Lower leg skin (tissue), 4 donors: ENCODE measurements at regions not wholly inside any gene's neighbourhood (a gene's known extent, or its start where the extent isn't known, plus 50 kb on each side); places are given as distances from the start of the nearest gene placed in this dataset.

Experiments used
- DNase-seq, 2 donors: peaks; one replicate each; pipeline ENCODE4 v3.0.0-alpha.2; 2019; ENCODE audit warnings: low spot score in 2 of 2
- H3K4me3 ChIP-seq: fragments of 200-600 bp; sonication (generic); 2 replicates; pipeline ENCODE4 v1.5.1; 2017; ENCODE audit warnings: mild to moderate bottlenecking, low read depth; ENCODE audit not compliant: poor library complexity, severe bottlenecking
- POLR2A ChIP-seq, 2 donors: fragments of 450-650 bp; IDR thresholded peaks; one replicate each; pipeline ENCODE4 v1.6.1; 2016 to 2017; ENCODE audit warnings: antibody characterized with exemption in 2 of 2, mild to moderate bottlenecking in 1 of 2, moderate library complexity in 1 of 2
- WGBS, 2 donors: methylation state at CpG; one replicate each; pipeline ENCODE4 v1.1.5; 2018; 5-methylcytosine and 5-hydroxymethylcytosine counted together
- intact Hi-C: fragments of 100-400 bp; cut with DNase I; formaldehyde crosslinking; loops from one replicate; pipeline ENCODE4 v1.15.0; 2023; ENCODE audit warnings: low total_unique reads
- TF ChIP-seq, protein P1 (sequence below), 3 donors: fragments of 450-650 bp; IDR thresholded peaks; one replicate each; pipeline ENCODE4 v1.5.1; 2016; ENCODE audit warnings: antibody characterized with exemption in 3 of 3, mild to moderate bottlenecking in 3 of 3, moderate library complexity in 2 of 3

DNA sequence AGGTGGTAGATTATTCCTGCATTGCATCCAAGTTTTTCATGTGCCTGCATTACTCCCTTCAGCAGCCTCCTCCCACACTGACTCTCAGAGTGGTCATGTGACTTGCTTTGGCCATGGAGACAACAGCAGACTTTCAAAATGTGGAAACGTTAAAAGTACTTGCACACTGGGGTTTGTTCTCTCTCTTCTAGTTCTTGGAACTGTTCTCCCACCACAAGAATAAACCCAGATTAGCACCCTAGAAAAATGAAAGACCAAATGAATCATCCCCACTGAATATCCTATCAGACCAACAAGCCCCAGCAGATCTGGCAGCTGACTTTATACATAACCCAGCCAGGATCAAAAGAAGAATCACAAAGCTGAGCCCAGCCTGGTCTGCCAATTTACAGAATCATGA lies 398.5 kb downstream of the VPS13C start:
- intact Hi-C loops, result no loop called here

DNA sequence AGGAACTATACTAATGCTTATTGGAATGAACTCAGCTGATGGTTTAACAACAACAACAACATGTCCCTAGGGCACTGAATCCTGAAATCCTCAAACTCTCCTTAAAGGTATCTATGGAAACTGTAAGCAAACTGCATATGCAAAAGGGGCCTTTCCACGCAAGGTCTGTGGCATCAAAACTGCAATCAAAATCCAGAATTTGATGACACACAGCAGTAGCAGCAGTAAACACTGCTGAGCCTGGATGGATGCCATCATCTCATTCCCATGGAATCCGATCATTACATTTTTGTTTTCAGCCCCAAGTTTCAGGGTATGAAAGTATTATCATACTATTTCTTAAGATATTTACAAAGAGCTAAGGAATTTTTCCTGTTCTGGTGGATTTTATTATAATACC lies 399.7 kb downstream of the VPS13C start:
- TF ChIP-seq, protein P1, sequence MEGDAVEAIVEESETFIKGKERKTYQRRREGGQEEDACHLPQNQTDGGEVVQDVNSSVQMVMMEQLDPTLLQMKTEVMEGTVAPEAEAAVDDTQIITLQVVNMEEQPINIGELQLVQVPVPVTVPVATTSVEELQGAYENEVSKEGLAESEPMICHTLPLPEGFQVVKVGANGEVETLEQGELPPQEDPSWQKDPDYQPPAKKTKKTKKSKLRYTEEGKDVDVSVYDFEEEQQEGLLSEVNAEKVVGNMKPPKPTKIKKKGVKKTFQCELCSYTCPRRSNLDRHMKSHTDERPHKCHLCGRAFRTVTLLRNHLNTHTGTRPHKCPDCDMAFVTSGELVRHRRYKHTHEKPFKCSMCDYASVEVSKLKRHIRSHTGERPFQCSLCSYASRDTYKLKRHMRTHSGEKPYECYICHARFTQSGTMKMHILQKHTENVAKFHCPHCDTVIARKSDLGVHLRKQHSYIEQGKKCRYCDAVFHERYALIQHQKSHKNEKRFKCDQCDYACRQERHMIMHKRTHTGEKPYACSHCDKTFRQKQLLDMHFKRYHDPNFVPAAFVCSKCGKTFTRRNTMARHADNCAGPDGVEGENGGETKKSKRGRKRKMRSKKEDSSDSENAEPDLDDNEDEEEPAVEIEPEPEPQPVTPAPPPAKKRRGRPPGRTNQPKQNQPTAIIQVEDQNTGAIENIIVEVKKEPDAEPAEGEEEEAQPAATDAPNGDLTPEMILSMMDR (IDR thresholded peaks at IDR 0.05), result no peak
- TF ChIP-seq POLR2A (IDR thresholded peaks at IDR 0.05), result no peak
- WGBS, 2 donors, result 32 to 51% methylated on average over 2 of the region's 2 CpGs
- DNase-seq, result peak in 1 of 2 donors; percentile 80
- intact Hi-C loops, result no loop called here
- H3K4me3 ChIP-seq, result no peak overlapping the region

More for the DNA sequence above, 398.5 kb downstream of the VPS13C start:
- TF ChIP-seq POLR2A (IDR thresholded peaks at IDR 0.05), result no peak
- TF ChIP-seq, protein P1 (IDR thresholded peaks at IDR 0.05), result no peak
- peak in 1 of 2 donors; percentile 66 for DNase-seq
- WGBS, 2 donors, result 13 to 32% methylated on average over 1 of the region's 1 CpG
- no peak overlapping the region for H3K4me3 ChIP-seq

DNA sequence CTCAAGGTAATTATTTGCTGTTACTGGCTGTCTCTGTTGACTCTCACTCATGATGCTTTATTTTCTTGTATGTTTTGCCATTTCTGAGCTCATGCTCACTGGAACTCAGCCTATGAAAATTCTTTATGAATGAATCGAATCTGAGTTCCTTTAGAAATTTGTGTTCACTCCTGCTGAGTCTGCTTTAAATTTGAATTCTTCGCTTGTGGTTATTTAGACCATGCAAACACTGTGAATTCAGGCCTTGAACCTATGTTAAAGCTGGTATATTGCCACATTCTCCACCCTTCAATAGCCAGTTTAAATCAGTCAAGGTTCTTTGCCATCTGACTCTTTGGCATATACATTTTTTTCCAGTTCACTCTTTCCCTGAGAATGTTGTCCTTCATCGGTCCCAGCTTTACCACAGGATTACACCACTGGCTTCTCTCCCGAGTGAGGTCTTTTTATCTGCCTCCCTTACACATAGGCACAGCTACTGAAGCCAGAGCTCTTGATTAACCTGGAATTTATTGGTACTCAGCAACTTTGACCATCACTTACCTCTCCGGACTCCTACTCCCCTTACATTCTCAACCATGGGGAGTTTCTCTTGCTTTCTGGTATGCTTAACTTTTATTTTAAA lies 400.6 kb downstream of the VPS13C start:
- intact Hi-C loops, result no loop called here
- TF ChIP-seq POLR2A (IDR thresholded peaks at IDR 0.05), result no peak
- TF ChIP-seq, protein P1 (IDR thresholded peaks at IDR 0.05), result no peak
- no peak for DNase-seq
- H3K4me3 ChIP-seq, result no peak overlapping the region
- WGBS, 2 donors, result 75 to 76% methylated on average over 5 of the region's 5 CpGs

DNA sequence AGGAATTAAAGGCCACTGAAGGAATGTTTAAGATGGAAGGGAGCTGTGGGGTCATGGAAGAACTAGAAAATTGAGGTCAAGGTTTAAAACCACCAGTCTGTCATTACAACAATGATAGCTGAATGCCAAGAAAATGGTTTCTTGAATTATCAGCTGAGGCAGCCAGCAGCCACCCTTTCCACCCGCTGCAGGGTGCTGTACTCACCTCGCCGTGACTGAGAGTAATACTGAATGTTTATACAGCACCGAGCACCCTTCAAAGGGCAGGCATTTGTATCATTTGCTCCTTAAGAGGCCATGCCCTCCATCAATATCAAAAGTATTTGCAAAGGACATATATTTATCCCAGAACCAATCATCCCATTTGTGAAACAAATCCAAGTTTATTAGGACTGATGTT lies 402.8 kb downstream of the VPS13C start:
- no peak for DNase-seq
- intact Hi-C loops, result no loop called here
- WGBS, 2 donors, result 84 to 96% methylated on average over 4 of the region's 4 CpGs
- TF ChIP-seq, protein P1 (IDR thresholded peaks at IDR 0.05), result no peak
- no peak for TF ChIP-seq POLR2A (IDR thresholded peaks at IDR 0.05)
- H3K4me3 ChIP-seq, result no peak overlapping the region

DNA sequence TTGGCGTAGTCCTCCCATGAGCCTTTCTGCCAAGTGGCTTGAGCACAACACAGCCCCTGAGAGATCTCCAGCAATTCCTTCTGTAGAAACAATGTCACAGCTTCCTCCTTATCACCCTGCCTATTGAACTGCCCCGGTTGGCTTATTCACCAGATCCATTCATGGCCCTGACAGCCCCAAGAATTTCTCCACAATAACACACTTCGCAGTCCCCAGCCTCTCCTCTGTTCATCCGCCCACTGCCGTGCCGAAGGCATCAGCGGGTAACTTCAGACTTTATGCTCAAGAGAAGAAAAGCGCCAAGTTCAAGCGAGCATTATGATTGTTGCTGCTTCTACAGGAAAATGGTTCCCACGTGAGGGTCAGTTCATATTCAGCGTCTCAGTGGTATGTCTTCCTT lies 403.9 kb downstream of the VPS13C start:
- intact Hi-C loops, result no loop called here
- no peak overlapping the region for H3K4me3 ChIP-seq
- TF ChIP-seq, protein P1 (IDR thresholded peaks at IDR 0.05), result no peak
- no peak for TF ChIP-seq POLR2A (IDR thresholded peaks at IDR 0.05)
- DNase-seq, result no peak
- WGBS, 2 donors, result 96 to 98% methylated on average over 11 of the region's 11 CpGs

DNA sequence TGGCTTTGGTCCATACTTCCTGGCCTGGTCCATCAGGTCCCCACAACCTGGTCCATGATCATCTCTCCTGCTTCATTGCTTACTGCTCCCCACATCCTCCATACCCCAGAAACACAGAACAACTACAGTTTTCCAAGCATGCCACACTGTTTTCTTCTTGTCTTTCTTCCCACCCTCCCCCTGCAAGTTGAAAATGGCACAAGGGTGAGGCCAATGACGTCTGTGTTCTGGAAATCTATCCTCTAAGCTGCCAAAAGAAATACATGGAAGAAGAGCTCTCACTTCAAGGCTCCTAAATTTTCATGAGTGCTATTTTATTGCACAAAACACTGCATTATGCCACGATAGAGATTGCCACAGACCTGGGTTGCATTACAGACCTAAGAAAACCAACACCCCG lies 404.4 kb downstream of the VPS13C start:
- no peak for TF ChIP-seq POLR2A (IDR thresholded peaks at IDR 0.05)
- TF ChIP-seq, protein P1 (IDR thresholded peaks at IDR 0.05), result no peak
- DNase-seq, result no peak
- intact Hi-C loops, result no loop called here
- 72% methylated on average over 3 of the region's 3 CpGs for WGBS, 2 donors
- H3K4me3 ChIP-seq, result no peak overlapping the region
